ENCODE measurements at regions not wholly inside any gene's neighbourhood (a gene's known extent, or its start where the extent isn't known, plus 50 kb on each side); places are given as distances from the start of the nearest gene placed in this dataset.
A peak's percentile ranks its signal among the peaks of the same experiment; 100 is the strongest.

DNA sequence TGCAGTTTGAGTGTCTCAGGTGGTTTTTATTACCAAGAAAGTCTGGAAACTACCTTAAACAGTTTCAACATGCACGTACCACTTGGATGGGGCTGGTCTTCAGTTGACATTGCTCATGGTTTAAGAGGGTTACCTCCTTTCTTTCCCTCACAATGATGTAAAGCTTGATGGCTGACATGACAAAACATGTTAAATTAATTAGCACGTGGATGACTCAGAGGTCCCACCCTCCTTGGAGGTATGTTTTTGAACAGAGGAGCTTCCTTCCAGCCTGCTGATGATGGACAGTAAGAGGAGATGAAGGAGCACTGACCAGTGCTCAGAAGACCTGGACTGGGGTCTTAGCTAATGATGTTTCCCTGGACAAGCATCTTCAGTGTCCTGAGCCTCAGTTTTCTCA, 322.3 kb upstream of the PODXL start:
- DNase-seq (no peak), ATAC-seq (no peak)
- H3K27ac ChIP-seq = no peak overlapping the region
- WGBS, 2 donors = 73 to 77% methylated on average over 2 of the region's 2 CpGs
- intact Hi-C loops (cut with DNase I) = no loop called here
- no peak for TF ChIP-seq POLR2A (IDR thresholded peaks at IDR 0.05)
- TF ChIP-seq, protein P1, sequence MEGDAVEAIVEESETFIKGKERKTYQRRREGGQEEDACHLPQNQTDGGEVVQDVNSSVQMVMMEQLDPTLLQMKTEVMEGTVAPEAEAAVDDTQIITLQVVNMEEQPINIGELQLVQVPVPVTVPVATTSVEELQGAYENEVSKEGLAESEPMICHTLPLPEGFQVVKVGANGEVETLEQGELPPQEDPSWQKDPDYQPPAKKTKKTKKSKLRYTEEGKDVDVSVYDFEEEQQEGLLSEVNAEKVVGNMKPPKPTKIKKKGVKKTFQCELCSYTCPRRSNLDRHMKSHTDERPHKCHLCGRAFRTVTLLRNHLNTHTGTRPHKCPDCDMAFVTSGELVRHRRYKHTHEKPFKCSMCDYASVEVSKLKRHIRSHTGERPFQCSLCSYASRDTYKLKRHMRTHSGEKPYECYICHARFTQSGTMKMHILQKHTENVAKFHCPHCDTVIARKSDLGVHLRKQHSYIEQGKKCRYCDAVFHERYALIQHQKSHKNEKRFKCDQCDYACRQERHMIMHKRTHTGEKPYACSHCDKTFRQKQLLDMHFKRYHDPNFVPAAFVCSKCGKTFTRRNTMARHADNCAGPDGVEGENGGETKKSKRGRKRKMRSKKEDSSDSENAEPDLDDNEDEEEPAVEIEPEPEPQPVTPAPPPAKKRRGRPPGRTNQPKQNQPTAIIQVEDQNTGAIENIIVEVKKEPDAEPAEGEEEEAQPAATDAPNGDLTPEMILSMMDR (IDR thresholded peaks at IDR 0.05) = no peak
- H3K27me3 ChIP-seq = no peaks in the 10 kb centered on the region
- H3K36me3 ChIP-seq (replicated peaks in 1 of 2; ENCODE audit: insufficient read depth in 1 of 2, low read depth in 2 of 2) = no peaks in the 10 kb centered on the region
- no peak overlapping the region for H3K4me3 ChIP-seq
- no peaks in the 10 kb centered on the region for H3K4me1 ChIP-seq
- H3K9me3 ChIP-seq = no peaks in the 10 kb centered on the region

DNA sequence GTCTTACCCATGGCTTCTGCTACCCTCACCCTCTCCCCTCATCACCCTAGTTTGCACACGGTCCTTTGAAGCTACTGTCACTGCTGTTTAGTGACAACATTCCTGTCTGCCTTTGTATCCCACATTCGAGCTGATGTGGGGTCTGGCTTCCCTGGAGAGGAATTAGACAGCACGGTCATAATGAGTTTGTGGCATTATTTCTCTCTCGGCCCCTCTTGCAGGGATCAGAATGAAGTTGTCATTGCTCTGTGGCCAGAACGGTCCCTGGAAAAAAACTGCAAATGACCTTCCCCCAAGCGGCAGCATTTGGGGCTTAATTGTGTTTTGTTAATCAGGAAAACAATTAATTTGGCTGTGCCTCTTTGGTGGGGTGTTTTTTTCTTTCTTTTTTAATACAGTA, 317.2 kb upstream of the PODXL start:
- 66 to 70% methylated on average over 6 of the region's 6 CpGs for WGBS, 2 donors
- Histone ChIP-seq H3K4me3 (no peak overlapping the region), H3K36me3 (replicated peaks in 1 of 2; ENCODE audit: insufficient read depth in 1 of 2, low read depth in 2 of 2) (no peaks in the 10 kb centered on the region), H3K27ac (no peak overlapping the region), H3K27me3 (no peaks in the 10 kb centered on the region), H3K9me3 (no peaks in the 10 kb centered on the region), H3K4me1 (peaks cover 12% of the 10 kb centered on the region)
- ATAC-seq (no peak), DNase-seq (no peak)
- intact Hi-C loops (cut with DNase I) = no loop called here
- TF ChIP-seq, protein P1 (IDR thresholded peaks at IDR 0.05) = no peak
- no peak for TF ChIP-seq POLR2A (IDR thresholded peaks at IDR 0.05)

DNA sequence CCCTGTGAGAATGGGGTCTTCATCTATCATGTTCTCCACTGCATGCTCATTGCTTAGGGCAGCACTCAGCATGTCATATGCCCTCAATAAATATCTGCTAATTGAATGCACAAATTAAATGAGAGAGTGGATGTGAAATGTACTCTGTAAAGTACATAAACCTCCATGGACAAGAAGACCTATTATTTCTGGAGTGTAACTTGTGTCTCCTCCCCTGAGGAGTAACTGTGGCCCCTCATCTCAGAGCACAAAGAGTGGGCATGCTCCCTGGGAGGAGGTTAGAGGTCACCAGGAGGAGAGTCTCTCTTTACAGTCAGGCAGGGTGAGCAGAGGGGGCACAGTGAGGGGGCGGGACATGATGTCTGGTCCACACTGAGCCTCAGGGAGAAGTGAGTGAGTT, 313.6 kb upstream of the PODXL start:
- Histone ChIP-seq H3K27me3 (no peaks in the 10 kb centered on the region), H3K27ac (no peak overlapping the region), H3K36me3 (replicated peaks in 1 of 2; ENCODE audit: insufficient read depth in 1 of 2, low read depth in 2 of 2) (no peaks in the 10 kb centered on the region), H3K9me3 (no peaks in the 10 kb centered on the region), H3K4me1 (peaks cover 12% of the 10 kb centered on the region), H3K4me3 (no peak overlapping the region)
- no peak for ATAC-seq
- WGBS, 2 donors = 89 to 100% methylated on average over 1 of the region's 1 CpG
- intact Hi-C loops (cut with DNase I) = no loop called here
- no peak for TF ChIP-seq POLR2A (IDR thresholded peaks at IDR 0.05)
- TF ChIP-seq, protein P1 (IDR thresholded peaks at IDR 0.05) = no peak
- DNase-seq = no peak

DNA sequence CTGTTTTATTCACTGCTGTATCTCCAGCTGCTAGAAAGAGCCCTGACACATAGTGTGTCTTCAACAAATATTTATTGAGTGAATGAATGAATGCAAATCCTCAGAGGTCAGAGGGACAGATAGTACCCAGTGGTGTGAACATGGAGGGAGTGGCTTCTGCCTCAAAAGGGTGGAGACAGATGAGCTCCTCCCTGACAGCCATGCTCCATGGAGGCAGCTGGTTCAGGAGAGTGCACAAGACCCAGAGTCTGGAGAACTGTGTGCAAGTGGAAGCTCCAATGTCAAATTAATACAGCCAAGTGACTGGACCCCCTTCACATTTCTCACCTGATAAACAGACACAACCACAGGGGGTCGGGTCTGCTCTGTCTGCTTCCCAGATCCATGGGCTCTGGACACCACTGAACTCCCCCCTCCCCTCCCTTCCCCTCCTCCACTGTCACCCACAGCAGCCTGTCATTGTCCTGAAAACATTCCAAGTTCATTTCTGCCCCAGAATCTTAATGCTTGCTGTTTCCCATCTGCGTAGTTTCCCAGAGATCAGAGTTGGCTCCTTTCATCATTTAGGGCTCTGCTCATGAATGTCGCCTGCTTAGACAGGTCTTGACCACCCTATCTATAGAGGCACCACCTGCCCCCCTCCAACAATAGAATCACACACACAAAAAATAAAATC, 312.9 kb upstream of the PODXL start:
- WGBS, 2 donors = 23 to 30% methylated on average over 3 of the region's 3 CpGs
- peaks cover 12% of the 10 kb centered on the region for H3K4me1 ChIP-seq
- intact Hi-C loops (cut with DNase I) = no loop called here

More for the DNA sequence above, 312.9 kb upstream of the PODXL start:
- H3K4me3 ChIP-seq = no peak overlapping the region
- TF ChIP-seq, protein P1 (IDR thresholded peaks at IDR 0.05) = no peak
- no peak for TF ChIP-seq POLR2A (IDR thresholded peaks at IDR 0.05)
- H3K27me3 ChIP-seq = no peaks in the 10 kb centered on the region
- H3K36me3 ChIP-seq (replicated peaks in 1 of 2; ENCODE audit: insufficient read depth in 1 of 2, low read depth in 2 of 2) = no peaks in the 10 kb centered on the region
- H3K9me3 ChIP-seq = no peaks in the 10 kb centered on the region
- H3K27ac ChIP-seq = no peak overlapping the region
- DNase-seq (peak in 2 of 4 donors; percentile 9 to 22), ATAC-seq (peak; percentile 30)

Measured in body of pancreas (tissue), 4 donors.